Left cardiac atrium (tissue), 4 donors: ENCODE measurements at regions not wholly inside any gene's neighbourhood (a gene's known extent, or its start where the extent isn't known, plus 50 kb on each side); places are given as distances from the start of the nearest gene placed in this dataset.

Experiments used
- ATAC-seq, 2 donors: fragments of 200-7000 bp; cut with Tn5 transposase; one replicate each; pipeline ENCODE4 v1.9.1; 2020; ENCODE audit warnings: mild to moderate bottlenecking in 2 of 2, moderate library complexity in 2 of 2
- DNase-seq: peaks from one replicate; pipeline ENCODE4 v3.0.0-alpha.2; 2020
- intact Hi-C, 2 donors: fragments of 100-400 bp; cut with DNase I; formaldehyde crosslinking; loops; one replicate each; pipeline versions ENCODE4 v1.14.1 to v1.15.1; 2022 to 2023
- donor health status: DM: no; HTN: yes; CAD: no.
- donor health status: DM: no; HTN: yes; CAD: no; lungs with severe emphysema.
- donor health status: DM: yes; HTN: yes; CAD: no.
- donor health status: Dilated cardiomyopathy.

DNA sequence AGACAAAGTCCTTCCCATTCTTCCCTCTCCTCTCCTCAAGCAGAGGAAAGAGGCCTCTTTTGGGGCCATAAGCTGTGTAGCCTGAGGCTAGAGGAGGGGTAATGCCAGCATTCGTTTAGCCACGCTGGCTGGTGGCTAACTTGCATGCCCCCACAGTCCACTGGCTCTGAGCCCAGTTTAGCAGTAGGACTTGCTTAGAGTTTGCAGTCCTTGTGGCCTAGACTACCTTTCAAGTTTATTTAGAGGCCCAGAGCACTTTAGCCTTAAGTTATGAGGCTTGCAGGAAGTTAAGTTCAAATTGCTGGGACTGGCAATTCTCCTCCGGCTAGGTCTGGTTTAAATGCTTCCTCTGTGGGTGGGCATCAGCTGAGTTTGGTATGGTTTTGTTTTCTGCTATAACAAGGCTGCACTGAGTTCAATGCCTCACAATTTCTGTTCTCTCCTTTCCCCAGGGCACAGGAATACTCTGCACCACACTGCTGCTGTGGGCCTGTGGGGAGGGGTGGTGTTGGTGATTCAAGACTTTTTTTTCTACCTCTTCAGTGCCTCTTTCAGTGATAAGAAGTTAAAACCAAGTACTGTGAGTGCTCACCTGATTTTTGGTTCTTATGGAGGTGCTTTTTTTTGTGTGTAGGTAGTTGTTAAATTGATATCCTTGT lies 281.0 kb upstream of the C11orf87 start:
- DNase-seq = no peak
- ATAC-seq = no peak
- intact Hi-C loops = no loop called here

DNA sequence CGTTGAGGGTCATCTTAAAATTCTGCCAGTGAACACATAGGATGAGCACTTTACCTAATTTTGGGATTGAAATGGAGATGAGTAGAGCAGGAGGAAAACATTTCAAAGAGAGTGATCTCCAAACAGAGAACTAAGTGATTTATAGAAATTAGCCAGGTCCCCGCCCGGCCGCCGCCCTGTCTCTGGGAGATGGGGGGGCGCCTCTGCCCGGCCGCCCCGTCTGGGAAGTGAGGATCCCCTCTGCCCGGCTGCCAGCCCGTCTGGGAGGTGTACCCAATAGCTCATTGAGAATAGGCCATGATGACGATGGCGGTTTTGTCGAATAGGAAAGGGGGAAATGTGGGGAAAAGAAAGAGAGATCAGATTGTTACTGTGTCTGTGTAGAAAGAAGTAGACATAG lies 276.7 kb upstream of the C11orf87 start:
- DNase-seq (no peak), ATAC-seq (no peak)
- intact Hi-C loops = no loop called here

DNA sequence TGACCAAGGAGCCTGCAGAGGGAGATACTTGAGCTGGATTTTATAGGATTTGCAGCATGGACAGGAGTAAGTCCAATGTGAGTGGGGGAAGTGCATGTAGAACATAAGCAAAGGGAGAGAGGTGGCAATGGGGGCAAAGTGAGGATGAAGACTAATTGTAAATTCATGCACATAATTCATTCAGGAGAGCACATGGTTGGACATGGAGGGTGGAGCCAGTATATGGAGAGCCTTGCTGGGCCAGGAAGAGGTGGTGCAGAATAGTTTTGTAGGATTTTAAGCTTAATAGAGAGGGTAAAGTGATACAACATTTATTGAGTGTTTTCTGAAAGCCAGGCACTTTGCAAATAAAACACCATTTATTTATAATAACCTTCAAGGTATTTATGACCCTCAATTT lies 274.3 kb upstream of the C11orf87 start:
- ATAC-seq (no peak), DNase-seq (no peak)
- intact Hi-C loops = no loop called here

DNA sequence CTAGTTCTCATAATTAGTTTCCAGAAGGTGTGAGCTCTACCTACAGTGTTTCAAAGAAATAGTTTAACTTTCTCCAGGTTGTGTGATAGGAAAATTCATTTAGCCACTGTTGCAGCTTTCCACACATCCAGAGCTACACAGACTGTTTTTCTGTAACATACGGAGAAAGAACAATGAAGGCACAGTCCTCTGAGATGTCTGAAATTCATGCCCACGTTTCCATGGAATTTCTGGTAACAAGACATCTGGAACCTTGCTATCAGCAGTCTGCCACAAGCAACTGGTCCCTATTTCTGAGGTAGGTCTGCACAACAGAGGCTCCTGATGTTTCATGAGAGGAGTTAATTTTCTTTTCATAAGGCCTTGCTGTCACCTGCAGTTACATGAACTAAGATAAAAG lies 273.3 kb upstream of the C11orf87 start:
- intact Hi-C loops = no loop called here
- no peak for ATAC-seq
- DNase-seq = no peak

DNA sequence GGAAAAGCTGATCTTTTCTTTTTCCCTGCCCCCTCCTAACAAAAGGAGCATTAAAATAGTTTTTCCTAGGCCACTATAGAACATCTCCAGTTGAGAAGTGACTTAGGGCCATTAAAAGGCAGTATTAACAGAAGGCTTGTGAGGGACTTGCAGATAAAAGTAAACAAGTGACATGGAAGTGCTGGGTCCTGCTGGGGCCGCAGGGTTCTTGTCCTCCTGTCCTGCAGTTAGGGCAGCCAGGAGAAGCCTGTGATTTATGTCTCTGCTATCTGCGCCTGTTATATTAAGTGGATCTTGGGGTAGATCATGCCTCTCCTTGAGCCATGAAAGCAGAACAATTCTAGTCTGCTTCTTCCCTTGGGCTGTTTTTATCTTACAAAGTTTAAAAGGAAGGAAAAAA lies 271.4 kb upstream of the C11orf87 start:
- DNase-seq = no peak
- intact Hi-C loops = no loop called here
- ATAC-seq = no peak

DNA sequence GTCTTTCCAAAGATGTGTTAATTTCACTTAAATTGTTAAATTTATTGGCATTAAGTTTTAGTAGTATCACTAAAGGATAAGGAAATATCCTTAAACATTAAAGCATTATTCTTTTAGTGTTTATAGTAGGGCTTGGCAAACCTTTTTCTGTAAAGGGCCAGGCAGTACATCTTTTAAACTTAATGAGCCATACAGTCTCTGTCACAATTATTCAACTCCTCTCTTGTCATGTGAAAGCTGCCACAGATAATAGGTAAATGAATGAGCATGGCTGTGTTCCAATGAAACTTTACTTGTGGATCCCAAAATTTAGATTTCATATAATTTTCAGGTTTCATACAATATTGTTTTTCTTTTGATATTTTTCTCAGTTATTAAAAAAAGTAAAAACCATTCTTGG lies 268.2 kb upstream of the C11orf87 start:
- DNase-seq = no peak
- no peak for ATAC-seq
- intact Hi-C loops = no loop called here

DNA sequence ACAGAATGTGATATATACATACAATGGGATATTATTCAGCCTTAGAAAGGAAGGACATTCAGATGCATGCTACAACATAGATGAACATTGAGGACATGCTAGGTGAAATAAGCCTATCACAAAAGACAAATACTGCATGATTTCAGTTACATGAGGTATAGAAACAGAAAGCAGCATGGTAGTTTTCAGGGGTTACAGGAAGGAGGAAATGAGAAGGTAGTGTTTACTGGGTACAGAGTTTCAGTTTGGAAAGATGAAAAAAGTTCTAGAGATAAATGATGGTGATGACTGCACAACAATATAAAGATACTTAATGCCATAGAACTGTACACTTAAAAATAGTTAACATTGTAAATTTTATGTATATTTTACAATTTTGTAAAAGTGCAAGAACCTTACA lies 266.7 kb upstream of the C11orf87 start:
- intact Hi-C loops = no loop called here
- DNase-seq = no peak
- ATAC-seq = no peak

DNA sequence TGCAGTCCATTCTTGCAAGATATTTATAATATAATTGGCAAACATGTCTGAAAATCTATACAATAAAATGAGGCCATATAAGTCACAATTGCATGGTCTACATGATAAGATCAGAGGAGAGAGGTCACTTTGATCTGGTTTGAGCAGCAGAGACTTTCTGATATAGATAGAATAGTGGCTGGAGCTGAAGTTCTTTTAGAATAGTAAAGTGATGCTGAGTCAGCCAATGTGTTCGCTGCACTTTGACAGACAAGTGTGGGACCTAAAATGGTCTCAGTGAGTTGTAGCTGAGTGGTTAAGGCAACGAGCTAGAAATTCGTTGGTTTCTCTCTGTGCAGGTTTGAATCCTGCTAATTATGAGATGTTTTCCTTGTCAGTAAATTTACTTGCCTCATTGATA lies 257.0 kb upstream of the C11orf87 start:
- ATAC-seq (no peak), DNase-seq (no peak)
- intact Hi-C loops = no loop called here

DNA sequence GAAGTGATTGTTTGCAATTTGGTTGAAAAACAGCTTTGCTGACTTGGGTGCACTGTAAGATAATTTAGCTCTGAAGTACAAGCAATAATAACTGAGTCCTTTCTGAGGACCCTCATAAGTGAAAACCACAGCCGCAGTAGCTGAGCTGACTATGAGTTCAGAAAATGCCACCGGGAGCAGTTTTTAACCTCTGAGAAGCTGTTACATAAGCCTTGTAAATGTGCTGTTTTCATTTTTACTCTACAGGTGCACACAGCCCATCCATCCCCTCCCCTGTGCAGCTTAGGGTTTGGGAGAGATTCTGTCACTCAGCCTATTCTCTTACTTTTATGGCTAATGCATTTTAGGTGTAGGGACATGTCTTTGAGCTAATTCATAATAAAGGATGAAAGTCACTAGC lies 255.5 kb upstream of the C11orf87 start:
- intact Hi-C loops = no loop called here
- ATAC-seq = no peak
- DNase-seq = no peak

DNA sequence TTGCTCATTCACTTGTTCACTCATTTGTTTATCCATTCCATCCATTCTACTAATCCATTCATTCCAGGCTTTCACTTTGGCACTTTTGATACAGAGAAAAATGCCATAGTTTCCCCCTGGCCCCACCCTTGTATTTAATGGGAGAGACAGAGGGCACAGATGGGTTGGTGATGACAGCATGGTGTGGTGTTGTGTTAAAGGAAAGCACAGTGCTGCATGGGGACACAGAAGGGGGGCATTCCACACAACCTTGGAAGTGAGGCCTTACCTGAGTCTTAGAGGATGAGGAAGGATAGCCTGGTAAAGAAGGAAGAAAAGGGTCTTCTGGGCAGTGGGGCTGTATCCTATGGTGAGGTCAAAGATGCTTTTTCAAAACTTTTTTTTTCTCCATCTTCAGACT lies 248.5 kb upstream of the C11orf87 start:
- intact Hi-C loops = no loop called here
- ATAC-seq = no peak

DNA sequence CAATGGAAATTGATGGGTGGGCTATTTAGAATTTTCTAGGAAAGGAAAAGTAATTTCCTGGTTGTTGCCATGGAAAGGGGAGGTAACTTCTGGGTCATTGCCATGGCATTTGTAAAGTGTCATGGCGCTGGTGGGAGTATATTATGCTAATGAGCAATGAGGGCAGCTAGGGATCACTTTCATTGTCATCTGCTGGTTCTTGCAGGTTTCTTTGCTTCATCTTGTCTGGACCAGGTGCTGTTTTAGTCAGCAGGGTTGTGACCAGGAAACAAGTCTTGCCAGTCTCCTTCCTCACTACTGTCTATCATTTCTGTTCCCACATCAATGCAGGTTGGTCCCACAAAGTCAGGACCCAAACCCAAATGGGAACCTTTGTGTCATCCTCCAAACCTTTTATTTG lies 237.6 kb upstream of the C11orf87 start:
- DNase-seq = no peak
- intact Hi-C loops = no loop called here
- no peak for ATAC-seq

More for the DNA sequence above, 248.5 kb upstream of the C11orf87 start:
- no peak for DNase-seq

DNA sequence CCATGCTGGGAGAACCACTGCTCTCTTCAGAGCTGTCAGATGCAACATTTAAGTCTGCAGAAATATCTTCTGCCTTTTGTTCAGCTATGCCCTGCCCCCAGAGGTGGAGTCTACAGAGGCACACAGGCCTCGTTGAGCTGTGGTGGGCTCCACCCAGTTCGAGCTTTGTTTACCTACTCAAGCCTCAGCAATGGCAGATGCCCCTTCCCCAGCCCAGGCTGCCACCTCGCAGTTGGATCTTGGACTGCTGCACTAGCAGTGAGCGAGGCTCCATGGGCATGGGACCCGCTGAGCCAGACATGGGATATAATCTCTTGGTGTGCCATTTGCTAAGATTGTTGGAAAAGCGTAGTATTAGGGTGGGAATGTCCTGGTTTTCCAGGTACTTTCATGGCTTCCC lies 229.1 kb upstream of the C11orf87 start:
- intact Hi-C loops = no loop called here
- ATAC-seq = no peak
- no peak for DNase-seq

DNA sequence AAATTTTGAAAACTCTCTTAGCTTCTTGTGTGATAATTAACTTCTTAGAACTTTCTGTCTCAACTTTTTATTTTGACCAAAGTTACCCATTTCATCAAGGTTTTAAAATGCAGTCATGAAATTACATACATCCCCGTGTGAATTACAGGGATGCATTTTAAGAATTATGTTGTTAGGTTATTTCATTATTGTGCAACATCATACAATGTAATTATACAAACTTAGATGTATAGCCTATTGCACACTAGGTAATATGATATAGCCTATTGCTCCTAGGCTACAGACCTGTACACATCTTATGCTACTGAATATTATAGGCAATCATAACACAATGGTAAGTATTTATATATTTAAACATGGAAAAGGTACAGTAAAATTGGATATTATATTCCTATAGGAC lies 228.1 kb upstream of the C11orf87 start:
- intact Hi-C loops = no loop called here
- ATAC-seq (no peak), DNase-seq (no peak)

DNA sequence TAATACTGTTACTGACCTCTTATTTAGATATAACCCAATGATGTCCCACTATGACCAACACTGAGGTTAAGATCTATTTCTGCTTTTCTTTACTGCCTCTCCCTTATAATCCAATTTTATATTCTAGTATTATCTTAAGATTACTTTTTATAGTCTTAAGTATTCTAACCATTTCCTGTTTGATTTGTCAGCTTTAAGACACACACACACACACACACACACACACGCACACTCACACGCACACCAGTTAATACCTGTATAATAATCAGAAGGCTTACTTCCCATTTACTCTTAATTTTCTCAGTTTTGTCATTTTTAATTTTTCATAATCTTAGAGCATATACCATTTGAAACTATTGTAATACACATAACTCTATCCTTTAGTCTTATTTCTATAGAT lies 226.0 kb upstream of the C11orf87 start:
- intact Hi-C loops = no loop called here

DNA sequence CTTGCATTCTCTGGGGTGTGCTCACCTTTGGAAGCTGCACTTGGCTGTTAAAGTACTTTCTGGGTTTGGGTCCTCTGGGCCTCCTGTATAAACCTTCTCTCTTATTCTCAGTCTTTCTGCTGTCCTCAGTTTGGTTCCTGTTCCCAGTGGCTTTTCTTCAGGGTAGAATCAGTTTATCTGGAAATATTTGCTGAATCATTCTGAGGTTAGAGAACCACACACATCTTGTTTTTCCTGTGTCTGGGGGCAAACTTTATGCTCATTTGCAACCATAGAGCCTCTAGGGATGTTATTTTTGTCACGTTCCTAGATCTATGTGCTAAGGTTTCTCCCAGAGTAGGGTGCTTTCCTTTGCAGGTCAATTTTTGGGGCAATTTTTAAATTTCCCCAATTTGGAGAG lies 224.3 kb upstream of the C11orf87 start:
- intact Hi-C loops = no loop called here

More for the DNA sequence above, 226.0 kb upstream of the C11orf87 start:
- ATAC-seq (no peak), DNase-seq (no peak)

DNA sequence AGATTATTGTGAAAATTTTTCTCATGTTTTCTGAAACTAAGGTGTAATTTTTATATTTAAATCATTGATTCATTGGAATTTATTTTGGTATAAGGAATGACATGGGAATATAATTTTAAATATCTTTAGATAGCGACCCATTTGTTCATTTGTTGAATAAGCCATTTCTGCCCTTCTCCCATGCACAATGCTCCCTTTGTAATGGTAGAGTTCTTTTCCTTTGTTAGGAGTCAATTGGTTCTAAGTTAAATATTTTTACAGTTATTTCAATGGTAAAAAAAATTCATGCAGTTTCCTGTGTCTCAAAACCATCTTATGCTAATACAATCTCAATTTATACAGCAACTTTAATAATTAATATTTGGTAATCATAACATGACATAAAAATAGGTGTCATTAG lies 218.8 kb upstream of the C11orf87 start:
- ATAC-seq (no peak), DNase-seq (no peak)
- intact Hi-C loops = no loop called here

More for the DNA sequence above, 224.3 kb upstream of the C11orf87 start:
- DNase-seq (no peak), ATAC-seq (no peak)

DNA sequence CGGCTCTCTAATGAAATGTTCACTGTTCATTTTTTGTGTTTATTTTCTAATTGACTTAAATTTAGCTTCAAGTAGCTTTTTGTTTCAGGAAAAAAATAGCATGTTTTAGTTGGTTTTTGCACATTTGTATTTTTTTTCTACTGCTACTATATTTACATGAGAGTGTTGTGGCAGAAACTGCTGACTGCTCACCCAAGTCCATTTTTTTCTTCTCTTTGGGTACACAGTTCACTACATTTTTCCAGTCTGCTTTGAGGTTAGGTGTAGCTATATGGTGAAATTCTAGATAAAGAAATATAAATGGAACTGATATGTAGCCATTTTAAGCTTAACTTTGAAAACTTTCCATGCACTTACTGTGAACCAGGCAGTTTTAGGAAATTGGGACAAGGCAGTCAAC lies 216.7 kb upstream of the C11orf87 start:
- intact Hi-C loops = no loop called here
- no peak for ATAC-seq
- DNase-seq = no peak

DNA sequence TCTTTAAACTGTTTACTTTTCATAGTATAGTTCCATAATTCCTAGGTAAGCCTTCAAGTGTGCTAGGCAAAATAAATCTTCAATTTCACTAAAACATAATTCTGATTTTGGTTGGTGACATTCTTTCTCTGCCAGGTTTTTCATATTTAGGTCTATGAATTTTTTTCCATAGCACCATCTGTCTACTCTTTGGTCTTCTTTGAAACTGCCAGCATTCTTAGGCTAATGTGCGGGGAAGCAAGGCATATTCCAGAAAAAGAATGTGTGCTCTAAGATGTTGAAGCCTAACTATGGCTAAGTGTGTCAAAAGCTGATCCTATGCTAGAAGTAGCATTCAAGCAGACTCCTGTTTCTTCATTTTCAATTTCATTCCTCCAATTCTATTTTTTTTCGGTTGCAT lies 213.9 kb upstream of the C11orf87 start:
- ATAC-seq (no peak), DNase-seq (no peak)
- intact Hi-C loops = no loop called here

DNA sequence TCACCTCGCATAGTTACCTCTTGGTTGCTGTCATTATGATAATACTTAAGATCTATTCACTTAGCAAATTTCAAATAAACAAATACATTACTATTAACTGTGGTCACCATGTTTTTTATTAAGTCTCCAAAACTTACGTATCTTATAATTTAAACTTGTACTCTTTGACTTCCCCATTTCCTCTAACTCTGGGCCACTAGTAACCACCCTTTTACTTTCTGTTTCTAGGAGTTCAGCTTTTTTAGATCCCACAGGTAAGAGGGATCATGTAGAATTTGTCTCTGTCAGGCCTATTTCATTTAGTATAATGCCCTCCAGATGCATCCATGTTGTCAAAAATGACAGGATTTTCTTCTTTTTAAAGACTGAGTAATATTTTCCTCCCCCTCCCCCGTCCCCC lies 212.4 kb upstream of the C11orf87 start:
- intact Hi-C loops = no loop called here
- ATAC-seq (no peak), DNase-seq (no peak)

DNA sequence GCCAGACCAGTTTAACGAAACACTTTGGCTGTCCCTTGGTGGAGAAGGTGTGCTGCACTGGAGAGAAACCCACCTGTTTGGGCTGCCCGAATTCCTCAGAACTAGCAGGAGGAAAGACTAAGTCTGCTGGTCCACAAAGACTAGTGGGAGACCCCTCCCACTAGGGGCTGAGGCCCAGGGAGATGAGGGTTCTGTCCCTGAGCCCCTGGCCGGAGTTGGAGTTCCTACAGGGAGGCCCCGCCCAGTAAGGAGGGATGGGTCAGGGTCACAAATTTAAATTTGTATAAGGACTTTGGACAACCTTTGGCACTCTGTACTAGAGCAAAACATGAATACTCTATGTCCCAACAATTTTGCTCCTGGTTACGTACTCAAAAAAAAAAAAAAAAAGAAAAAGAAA lies 200.8 kb upstream of the C11orf87 start:
- ATAC-seq (no peak), DNase-seq (no peak)
- intact Hi-C loops = no loop called here

DNA sequence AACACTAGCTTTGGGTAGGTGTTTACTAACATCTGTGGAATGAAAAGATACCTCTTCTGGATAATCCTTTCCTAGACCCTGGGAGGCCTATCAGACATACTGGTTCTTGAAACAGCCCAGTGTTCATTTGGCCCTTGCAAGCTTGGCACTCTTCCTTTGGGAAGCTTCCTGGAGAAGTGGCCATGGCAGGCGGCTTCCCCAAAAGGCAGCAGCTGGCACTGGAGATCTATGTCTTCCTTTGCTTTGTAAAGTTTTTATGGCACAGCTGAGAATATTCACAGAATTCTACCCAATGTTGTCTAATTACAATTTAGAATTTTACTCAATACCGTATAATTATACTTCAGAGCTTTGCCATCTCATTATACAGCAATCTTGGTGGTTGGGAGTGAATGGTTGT lies 199.2 kb upstream of the C11orf87 start:
- ATAC-seq (no peak), DNase-seq (no peak)
- intact Hi-C loops = no loop called here

DNA sequence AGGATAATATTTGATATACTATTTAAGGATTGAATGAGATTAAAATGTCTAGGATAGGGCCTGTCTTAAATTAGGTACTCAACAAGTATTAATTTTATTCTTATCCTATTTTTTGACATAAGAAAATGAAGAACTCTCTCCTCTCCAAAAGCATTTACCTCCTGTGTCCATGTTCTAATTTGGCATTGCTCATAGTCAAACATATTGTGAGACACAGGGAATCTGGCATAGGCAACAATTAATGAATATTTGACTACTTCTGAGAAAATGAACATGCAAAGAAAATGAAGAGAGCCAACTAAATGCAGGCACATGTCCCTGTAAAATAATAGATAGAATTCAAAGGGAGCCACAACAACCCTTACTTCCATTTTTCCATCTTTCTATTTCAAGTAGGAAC lies 198.5 kb upstream of the C11orf87 start:
- intact Hi-C loops = no loop called here
- DNase-seq = no peak
- ATAC-seq = no peak
